ENCODE measurements at regions not wholly inside any gene's neighbourhood (a gene's known extent, or its start where the extent isn't known, plus 50 kb on each side); places are given as distances from the start of the nearest gene placed in this dataset.

GRCh38 chr20:20992686-20993360 is 113.3 kb downstream of the LINC00237 start:
- DNase-seq, result peak; percentile 51

DNA sequence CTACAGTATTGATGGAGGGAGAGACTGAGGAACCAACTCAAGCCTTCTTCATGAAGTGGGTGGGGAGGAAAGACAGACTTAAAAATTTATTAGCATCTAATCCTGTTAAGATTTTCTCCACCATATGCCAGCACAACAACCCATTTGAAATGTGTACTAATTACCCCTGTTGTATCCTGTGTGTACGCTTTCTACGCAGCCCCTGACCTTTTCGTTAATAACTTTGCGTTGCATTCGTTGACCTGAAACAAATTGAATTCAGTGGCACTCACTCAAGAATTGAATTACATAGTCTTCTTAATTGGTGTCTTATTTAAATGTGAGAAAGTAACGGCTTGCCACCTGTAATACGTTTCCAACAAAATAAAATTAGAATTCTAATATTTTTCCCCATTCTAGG is 113.9 kb downstream of the LINC00237 start:
- peak; percentile 71 for DNase-seq

DNA sequence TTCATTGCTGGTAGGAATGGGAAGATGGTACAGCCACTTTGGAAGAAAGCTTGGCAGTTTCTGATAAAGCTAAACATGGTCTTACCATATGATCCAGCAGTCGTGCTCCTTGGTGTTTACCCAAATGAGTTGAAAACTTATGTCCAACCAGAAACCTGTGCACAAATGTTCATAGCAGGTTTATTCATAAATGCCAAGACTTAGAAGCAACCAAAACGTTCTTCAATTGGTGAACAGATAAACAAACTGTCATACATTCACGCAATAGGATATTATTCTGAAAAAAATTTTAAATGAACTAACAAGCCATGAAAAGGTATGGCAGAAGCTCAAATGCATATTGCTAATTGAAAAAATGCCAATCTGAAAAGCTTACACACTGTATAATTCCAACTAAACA is 117.1 kb downstream of the LINC00237 start:
- DNase-seq, result no peak

DNA sequence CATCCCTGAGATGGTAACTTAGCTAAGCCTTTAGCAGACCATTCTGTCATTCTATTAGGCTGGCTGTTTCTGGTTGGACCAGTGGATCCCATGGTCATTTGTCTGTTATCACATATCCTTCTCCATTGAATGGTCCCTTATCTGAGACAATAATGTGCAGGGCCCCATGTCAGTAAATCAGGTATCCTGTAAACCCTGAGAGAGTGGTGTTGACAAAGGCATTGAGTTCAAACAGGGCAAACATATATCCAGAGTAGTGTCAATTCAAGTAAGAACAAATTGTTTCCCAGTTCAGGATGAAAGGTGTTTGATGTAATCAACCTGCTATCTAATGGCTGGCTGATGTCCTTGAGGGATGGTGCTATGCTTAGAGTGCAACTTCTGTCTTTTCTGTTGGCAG is 126.2 kb downstream of the LINC00237 start:
- DNase-seq, result no peak

DNA sequence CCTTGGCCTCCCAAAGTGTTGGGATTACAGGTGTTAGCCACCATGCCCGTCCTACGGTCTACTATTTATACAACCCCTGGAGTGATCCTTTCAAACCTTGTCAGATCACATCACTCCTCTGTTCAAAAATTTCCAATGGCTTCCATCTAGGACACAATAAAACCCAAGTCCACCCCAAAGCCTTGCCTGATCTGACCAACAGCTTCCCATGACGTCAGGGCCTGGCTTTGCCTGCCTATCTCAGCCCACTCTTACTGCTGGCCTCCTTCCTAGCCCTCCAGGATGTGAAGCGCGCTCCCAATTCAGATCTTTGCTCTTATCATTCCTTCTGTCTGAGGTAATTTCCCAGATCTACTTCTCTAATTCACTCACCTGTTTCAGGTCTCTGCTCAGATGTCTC is 128.4 kb downstream of the LINC00237 start:
- DNase-seq, result no peak

DNA sequence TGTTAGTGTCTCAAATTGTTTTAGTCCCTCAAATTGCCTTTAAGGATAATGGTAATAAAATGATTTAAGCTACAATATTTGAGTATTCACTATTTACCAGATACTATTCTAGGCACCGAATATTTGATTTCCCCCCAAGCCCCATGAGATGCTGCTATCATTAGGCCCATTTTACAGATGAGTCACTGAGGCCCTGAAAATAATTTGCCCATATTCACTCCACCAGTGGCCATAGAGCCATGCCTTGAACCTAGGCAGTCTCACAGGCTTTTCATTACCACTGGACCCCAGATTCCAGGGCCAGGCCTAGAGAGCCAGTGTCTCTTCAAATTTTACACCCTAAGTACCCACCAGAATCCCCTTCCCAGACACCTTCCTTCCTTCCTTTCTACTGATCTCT is 133.7 kb downstream of the LINC00237 start:
- no peak for DNase-seq

GRCh38 chr20:20971810-20972209 is 134.3 kb downstream of the LINC00237 start:
- DNase-seq, result no peak

- no peak for DNase-seq
These were observed 135.3 kb downstream of the LINC00237 start for GRCh38 chr20:20970841-20971240.

DNA sequence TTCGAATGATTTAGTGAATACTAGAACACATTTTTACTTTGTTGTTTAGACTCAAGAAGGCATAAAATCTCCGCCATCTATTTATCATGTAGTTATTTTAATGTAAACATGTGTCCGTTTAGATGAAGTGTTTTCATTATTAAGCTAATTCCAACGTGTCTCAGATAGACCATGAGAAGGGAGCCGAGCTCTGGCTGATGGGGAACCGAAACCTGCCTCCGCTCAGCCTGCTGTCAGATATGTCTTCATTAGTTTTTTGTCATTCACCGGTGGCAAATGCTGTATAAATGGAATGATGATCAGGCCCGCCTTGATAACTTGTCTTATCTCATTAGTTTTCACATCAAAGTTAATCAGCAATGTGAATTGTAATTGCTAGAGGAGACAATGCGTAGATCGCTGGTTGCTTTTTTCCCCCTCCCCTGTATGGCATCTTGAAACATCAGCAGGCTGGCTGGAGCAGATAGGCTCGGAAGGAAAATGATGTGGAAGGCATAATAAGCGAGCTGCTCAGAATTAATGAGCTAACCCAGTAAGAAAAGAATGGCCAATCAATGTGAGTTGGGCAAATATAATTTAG is 136.4 kb downstream of the LINC00237 start:
- DNase-seq, result peak; percentile 69

GRCh38 chr20:20967564-20968184 is 138.5 kb downstream of the LINC00237 start:
- DNase-seq, result no peak

- DNase-seq, result peak; percentile 62
These were observed 140.0 kb downstream of the LINC00237 start for GRCh38 chr20:20966171-20966570.

- no peak for DNase-seq
These were observed 147.0 kb downstream of the LINC00237 start for GRCh38 chr20:20959031-20959755.

GRCh38 chr20:20956513-20956931 is 149.6 kb downstream of the LINC00237 start:
- DNase-seq, result peak; percentile 86

GRCh38 chr20:20955892-20956291 is 150.3 kb downstream of the LINC00237 start:
- peak; percentile 28 for DNase-seq

GRCh38 chr20:20953738-20954618 is 152.2 kb downstream of the LINC00237 start:
- DNase-seq, result no peak

DNA sequence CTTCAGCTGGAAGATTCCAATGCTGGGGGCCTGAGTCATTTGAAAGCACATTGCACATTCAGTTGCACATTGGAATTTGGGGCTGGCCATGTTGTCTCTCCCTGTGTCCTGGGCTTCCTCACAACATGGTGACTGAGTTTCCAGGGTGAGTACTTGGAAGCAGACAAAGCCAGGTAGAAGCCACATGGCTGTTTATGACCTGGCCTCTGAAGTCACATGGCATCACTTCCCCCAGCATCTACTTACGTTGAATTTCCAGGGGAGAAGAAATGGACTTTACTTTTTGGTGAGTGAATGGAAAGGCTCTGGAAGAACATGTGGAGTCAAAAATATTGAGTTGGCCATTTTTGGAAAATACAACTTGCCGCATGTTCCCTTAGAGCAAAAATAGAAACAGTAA is 155.5 kb downstream of the LINC00237 start:
- DNase-seq, result no peak

DNA sequence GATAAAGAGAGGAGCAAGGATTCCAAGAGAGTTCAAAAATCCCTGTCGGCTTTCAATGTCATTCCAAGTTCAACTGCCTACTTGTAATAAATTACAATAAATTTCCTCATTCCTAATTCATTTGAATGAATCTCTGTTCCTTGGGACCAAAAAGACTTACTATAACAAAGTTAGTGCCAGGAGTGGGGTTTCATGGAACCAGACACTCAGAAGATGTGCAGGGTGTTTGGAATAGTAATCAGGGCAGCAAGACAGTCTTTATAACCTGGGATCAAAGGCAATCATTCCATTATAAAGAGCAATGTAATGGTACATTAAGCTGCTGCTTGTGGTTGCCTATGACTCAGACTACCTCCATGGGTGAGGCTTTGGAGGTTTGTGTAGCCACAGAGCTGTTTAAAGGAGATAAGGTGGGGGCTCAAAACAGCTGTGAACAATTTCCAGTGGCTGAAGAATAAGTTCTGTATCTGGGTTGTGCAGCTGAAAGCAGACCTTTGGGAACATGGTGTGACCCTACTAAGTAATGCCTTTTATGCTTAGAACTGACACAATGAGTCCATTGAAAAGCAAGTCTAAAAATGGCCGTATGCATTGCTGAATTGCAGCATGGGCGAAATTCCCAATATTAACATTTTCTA is 159.9 kb downstream of the LINC00237 start:
- DNase-seq, result no peak

DNA sequence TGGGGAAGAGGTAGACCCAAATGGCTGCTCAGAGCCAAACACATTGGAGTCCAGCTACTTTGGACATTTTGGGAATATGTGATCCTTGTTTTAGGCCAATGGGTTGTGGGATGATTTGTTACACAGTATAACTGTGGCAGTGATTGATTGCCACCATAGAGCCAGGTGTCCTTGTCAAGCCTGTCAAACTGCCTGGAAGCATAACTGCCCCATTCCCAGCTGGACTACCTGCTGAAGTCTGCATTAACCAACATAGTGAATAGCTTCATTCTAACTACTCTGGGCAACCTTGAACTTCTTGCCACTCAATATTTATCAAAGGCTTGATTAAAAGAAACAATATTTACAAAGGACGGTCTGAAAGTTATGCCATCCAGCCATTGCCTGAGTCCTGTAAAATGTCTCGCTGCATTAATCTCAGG is 164.7 kb downstream of the LINC00237 start:
- no peak for DNase-seq

GRCh38 chr20:20939006-20939405 is 167.2 kb downstream of the LINC00237 start:
- DNase-seq, result no peak

- no peak for DNase-seq
These were observed 167.6 kb downstream of the LINC00237 start for GRCh38 chr20:20938599-20938998.

- DNase-seq, result no peak
These were observed 168.0 kb downstream of the LINC00237 start for GRCh38 chr20:20938131-20938530.
